ENCODE measurements at regions not wholly inside any gene's neighbourhood (a gene's known extent, or its start where the extent isn't known, plus 50 kb on each side); places are given as distances from the start of the nearest gene placed in this dataset.

DNA sequence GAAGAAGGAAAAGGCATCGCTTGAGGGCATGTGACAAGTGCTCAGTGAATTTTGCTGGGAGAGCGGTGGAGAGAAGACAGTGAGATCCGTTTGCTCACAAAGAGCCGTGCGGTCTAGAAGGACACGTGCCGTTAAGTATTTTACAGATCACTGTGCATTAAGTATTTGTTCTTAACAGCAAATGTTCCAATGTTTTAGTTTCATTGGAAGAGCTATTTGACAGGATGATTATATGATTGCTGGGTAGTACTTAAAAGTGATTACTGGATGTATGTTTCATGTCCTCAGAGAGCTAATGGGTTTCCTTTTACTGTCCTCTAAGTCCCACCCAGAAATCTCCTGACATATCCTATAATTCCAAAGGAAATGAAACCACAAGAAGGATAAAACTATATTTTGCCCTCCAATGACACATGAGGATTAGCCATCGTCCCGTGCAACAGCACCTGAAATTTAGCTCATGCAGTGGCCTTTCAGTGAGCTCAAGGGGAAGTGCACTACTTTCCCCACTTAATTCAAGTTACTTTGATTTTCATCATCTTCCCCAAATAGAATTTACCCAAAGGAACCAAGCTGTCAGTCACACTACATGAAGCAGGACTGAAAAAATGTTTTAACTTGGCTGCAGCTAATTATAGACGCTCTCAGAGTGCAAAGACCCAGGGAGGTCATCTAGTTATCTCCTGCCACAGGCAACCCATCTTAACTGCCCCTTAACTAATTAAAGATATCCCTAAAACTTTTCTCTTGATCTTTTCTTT, 80.3 kb downstream of the KLF6 start:
- TF ChIP-seq, protein P1, sequence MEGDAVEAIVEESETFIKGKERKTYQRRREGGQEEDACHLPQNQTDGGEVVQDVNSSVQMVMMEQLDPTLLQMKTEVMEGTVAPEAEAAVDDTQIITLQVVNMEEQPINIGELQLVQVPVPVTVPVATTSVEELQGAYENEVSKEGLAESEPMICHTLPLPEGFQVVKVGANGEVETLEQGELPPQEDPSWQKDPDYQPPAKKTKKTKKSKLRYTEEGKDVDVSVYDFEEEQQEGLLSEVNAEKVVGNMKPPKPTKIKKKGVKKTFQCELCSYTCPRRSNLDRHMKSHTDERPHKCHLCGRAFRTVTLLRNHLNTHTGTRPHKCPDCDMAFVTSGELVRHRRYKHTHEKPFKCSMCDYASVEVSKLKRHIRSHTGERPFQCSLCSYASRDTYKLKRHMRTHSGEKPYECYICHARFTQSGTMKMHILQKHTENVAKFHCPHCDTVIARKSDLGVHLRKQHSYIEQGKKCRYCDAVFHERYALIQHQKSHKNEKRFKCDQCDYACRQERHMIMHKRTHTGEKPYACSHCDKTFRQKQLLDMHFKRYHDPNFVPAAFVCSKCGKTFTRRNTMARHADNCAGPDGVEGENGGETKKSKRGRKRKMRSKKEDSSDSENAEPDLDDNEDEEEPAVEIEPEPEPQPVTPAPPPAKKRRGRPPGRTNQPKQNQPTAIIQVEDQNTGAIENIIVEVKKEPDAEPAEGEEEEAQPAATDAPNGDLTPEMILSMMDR (conservative IDR thresholded peaks at IDR 0.05; ENCODE audit: low read depth, low read length), result no peak
- TF ChIP-seq POLR2A (IDR thresholded peaks at IDR 0.05; ENCODE audit: low read depth, low read length), result no peak
- no peak for TF ChIP-seq CEBPB (IDR thresholded peaks at IDR 0.05; ENCODE audit: low read depth, low read length)
- TF ChIP-seq MAFK (IDR thresholded peaks at IDR 0.05; ENCODE audit: low read depth, low read length), result no peak
- no peak for TF ChIP-seq RCOR1 (IDR thresholded peaks at IDR 0.05; ENCODE audit: insufficient replicate concordance, low read length)
- TF ChIP-seq MAZ (IDR thresholded peaks at IDR 0.05; ENCODE audit: borderline replicate concordance, low read depth, low read length), result no peak
- TF ChIP-seq ELK1 (IDR thresholded peaks at IDR 0.05; ENCODE audit: borderline replicate concordance, low read depth, low read length), result no peak
- no peak for TF ChIP-seq RAD21 (IDR thresholded peaks at IDR 0.05; ENCODE audit: low read length)
- no peak for TF ChIP-seq SMC3 (IDR thresholded peaks at IDR 0.05; ENCODE audit: low read depth, low read length)
- no peak for TF ChIP-seq BHLHE40 (IDR thresholded peaks at IDR 0.05; ENCODE audit: low read depth, low read length)
